HUES48 (cell line): ENCODE measurements at regions not wholly inside any gene's neighbourhood (a gene's known extent, or its start where the extent isn't known, plus 50 kb on each side); places are given as distances from the start of the nearest gene placed in this dataset.

Experiments used
- H3K27ac ChIP-seq: one replicate; pipeline ENCODE4 v1.7.0; 2013; ENCODE audit warnings: low read depth, low read length, inconsistent platforms
- H3K27me3 ChIP-seq: 2 replicates; pipeline ENCODE4 v1.6.1; 2013; ENCODE audit warnings: mild to moderate bottlenecking, low read length; ENCODE audit not compliant: control insufficient read depth, insufficient read depth
- H3K36me3 ChIP-seq: 2 replicates; pipeline ENCODE4 v1.6.1; 2013; ENCODE audit warnings: low read length; ENCODE audit not compliant: control insufficient read depth, insufficient read depth
- H3K4me1 ChIP-seq: 2 replicates; pipeline ENCODE4 v1.6.1; 2013; ENCODE audit warnings: mild to moderate bottlenecking, low read length; ENCODE audit not compliant: control insufficient read depth, insufficient read depth
- H3K4me3 ChIP-seq: 2 replicates; pipeline ENCODE4 v1.5.1; 2013; ENCODE audit warnings: mild to moderate bottlenecking, low read depth, low read length
- H3K9ac ChIP-seq: 2 replicates; pipeline ENCODE4 v1.6.1; 2013; ENCODE audit warnings: mild to moderate bottlenecking, low read depth, low read length, moderate library complexity
- H3K9me3 ChIP-seq: 2 replicates; pipeline ENCODE4 v1.6.1; 2013; ENCODE audit warnings: low read length; ENCODE audit not compliant: control insufficient read depth, insufficient read depth

DNA sequence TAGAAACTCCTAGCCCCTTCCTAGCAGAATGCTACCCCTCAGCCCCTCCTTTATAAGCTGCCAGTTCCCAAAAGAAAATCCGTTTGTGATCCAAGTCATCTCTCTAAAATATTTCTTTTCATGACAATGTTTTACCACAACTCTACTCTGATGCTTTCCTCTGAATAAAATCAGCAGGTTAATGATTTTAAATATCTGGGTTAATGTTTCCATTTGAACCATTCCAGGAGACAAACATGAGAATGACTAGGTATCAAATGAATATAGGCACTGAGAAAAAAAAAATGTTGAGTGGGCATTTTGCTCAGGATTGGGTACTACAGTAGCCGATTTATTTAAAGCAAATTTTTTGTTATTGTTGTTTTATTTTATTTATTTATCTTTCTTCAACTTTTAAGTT lies 360.3 kb downstream of the WDR11 start:
- no peaks in the 10 kb centered on the region for H3K27me3 ChIP-seq
- H3K27ac ChIP-seq, result no peak overlapping the region
- no peaks in the 10 kb centered on the region for H3K36me3 ChIP-seq
- no peak overlapping the region for H3K4me3 ChIP-seq
- H3K4me1 ChIP-seq, result no peaks in the 10 kb centered on the region
- H3K9me3 ChIP-seq, result no peaks in the 10 kb centered on the region
- no peak overlapping the region for H3K9ac ChIP-seq

DNA sequence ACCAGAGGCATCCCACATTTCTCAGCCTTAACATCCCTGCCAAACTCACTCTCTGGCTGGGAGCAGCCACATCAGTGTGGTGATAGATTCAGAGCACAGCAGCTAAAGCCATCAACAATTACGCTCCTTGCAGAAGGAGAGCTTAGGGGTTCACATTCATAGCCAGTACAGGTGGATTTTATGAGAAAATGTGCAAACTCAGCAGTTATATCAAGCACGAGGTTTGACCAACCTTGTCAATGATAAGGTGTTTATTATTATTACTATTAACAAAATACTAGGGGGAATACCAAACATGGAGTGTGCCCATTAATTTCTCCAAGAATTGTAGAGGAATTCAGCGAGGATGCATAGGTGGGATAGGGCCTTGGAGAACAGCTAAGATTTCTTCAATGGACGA lies 362.3 kb downstream of the WDR11 start:
- no peaks in the 10 kb centered on the region for H3K4me1 ChIP-seq
- H3K9ac ChIP-seq, result no peak overlapping the region
- no peaks in the 10 kb centered on the region for H3K9me3 ChIP-seq
- H3K4me3 ChIP-seq, result no peak overlapping the region
- no peaks in the 10 kb centered on the region for H3K27me3 ChIP-seq
- H3K27ac ChIP-seq, result no peak overlapping the region
- H3K36me3 ChIP-seq, result no peaks in the 10 kb centered on the region

DNA sequence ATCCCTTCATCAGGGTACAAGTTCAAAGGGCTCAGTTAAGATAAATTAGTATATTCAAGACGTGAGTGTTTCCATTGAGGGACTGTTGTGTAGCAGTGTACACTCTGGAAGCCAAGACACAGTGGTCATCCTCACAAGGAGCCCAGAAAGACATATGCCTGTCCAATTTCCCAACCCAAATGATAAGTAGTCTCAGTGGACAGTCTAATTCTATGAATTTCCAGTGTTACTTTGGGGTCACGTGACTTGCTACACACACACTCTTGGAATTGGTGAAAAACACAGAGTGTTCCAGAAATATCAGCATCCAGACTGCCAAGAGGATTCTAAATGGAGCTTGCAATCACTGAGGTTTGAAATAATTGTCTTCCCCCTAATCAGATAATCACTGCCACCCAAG lies 365.1 kb downstream of the WDR11 start:
- Histone ChIP-seq H3K27me3 (no peaks in the 10 kb centered on the region), H3K9ac (no peak overlapping the region), H3K9me3 (no peaks in the 10 kb centered on the region), H3K27ac (no peak overlapping the region), H3K4me3 (no peak overlapping the region), H3K4me1 (no peaks in the 10 kb centered on the region), H3K36me3 (no peaks in the 10 kb centered on the region)

DNA sequence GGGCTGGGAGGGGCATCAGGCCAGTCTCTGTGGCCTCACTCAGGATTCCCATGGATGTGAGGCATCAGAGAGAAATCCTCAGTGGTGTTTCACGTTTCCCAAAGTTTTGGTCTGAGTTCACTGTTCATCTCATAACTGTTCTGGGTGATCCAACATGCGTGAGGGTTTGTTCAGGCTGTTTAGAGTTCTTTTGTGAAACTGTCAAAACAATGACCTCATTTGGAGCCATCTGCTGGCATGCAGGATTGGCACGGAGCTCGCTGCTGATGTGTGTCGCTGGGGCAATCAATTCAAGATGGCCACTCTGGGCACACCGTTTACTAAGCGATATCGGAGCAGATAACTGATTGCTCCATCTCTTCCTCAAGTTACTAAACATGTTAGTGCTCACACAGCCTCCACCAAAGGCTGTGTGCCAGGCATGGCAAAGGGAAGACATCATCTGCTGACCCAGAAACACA lies 365.6 kb downstream of the WDR11 start:
- Histone ChIP-seq H3K9me3 (no peaks in the 10 kb centered on the region), H3K4me3 (no peak overlapping the region), H3K27me3 (no peaks in the 10 kb centered on the region), H3K9ac (no peak overlapping the region), H3K36me3 (no peaks in the 10 kb centered on the region), H3K27ac (no peak overlapping the region), H3K4me1 (no peaks in the 10 kb centered on the region; the same call in 1 of the 2 replicates)

DNA sequence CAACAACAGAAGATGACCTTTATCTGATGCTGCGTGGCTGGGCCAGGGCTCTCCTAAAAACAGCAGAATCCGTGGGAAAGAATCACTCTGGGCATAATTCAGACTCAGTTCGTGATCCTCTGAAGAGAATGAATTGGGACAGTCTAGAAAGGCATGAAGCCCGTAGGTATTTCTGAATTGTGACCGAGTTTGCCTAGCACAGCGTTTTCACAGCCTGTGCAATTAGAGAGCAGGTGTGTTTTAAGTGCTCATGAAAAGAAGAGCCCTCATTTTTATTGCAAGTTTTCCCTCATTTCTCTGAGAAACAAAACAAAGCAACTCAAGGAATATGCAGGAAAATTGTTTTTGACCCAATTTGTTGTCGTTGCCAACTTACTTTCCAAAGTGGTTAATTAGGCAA lies 366.2 kb downstream of the WDR11 start:
- Histone ChIP-seq H3K9ac (no peak overlapping the region), H3K27me3 (no peaks in the 10 kb centered on the region), H3K27ac (no peak overlapping the region), H3K36me3 (no peaks in the 10 kb centered on the region), H3K9me3 (no peaks in the 10 kb centered on the region), H3K4me3 (no peak overlapping the region), H3K4me1 (no peaks in the 10 kb centered on the region; the same call in 1 of the 2 replicates)

DNA sequence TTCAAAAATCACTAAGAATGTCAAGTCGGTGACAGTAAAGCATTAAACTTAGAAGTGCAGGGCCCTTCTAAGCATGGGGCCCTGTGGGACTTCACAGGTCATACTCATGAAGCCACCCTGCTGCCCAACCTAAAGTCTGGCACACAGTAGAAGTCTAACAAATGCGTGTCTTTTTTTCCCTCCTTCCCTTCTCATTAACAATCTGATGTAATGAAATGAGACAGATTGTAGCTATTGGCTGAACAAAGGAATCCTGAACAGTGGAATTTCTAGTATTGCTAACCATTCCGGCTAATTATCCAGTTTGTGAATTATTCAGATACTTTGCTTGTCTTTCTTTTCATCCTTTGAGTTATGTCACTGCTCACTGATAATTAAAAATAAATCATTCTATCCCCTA lies 369.9 kb downstream of the WDR11 start:
- no peaks in the 10 kb centered on the region for H3K27me3 ChIP-seq
- no peaks in the 10 kb centered on the region; the same call in 1 of the 2 replicates for H3K4me1 ChIP-seq
- H3K27ac ChIP-seq, result no peak overlapping the region
- no peaks in the 10 kb centered on the region for H3K9me3 ChIP-seq
- no peak overlapping the region for H3K4me3 ChIP-seq
- no peak overlapping the region for H3K9ac ChIP-seq
- H3K36me3 ChIP-seq, result no peaks in the 10 kb centered on the region

DNA sequence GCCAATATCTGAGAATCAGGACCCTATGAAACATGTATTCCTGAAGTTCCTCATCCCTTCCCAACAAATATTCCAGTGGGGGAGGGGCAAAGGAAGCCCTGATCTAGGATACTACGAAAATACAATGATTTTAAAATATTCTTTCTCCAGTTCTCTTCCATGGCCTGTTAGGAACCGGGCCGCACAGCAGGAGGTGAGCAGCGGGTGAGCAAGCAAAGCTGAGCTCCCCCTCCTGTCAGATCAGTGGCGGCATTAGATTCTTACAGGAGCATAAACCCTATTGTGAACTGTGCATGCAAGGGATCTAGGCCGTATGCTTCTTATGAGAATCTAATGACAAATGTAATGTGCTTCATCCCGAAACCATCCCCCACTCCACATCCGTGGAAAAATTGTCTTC lies 370.8 kb downstream of the WDR11 start:
- Histone ChIP-seq H3K36me3 (no peaks in the 10 kb centered on the region), H3K9ac (no peak overlapping the region), H3K27ac (no peak overlapping the region), H3K4me3 (no peak overlapping the region), H3K9me3 (no peaks in the 10 kb centered on the region), H3K27me3 (no peaks in the 10 kb centered on the region), H3K4me1 (no peaks in the 10 kb centered on the region; the same call in 1 of the 2 replicates)

DNA sequence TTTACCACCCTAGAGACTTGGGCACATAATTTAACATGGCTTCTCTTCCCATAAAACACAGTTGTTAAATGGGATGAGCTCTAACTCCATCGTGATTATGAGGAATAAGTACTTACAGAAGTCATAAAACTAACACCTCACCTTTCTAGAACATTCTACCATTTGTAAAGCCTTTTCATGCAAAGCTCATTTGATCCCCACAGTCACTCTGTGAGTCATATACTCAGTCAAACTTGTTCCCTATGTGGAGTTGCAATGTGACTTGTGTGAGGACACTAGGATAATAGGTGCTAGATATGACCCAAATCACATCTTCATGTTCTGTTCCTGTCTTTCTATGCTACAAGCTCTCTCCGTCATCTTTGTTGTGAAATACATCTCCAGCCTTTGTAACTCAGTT lies 371.7 kb downstream of the WDR11 start:
- H3K4me3 ChIP-seq, result no peak overlapping the region
- no peaks in the 10 kb centered on the region; the same call in 1 of the 2 replicates for H3K4me1 ChIP-seq
- H3K36me3 ChIP-seq, result no peaks in the 10 kb centered on the region
- no peaks in the 10 kb centered on the region for H3K27me3 ChIP-seq
- no peak overlapping the region for H3K27ac ChIP-seq
- no peaks in the 10 kb centered on the region for H3K9me3 ChIP-seq
- H3K9ac ChIP-seq, result no peak overlapping the region

DNA sequence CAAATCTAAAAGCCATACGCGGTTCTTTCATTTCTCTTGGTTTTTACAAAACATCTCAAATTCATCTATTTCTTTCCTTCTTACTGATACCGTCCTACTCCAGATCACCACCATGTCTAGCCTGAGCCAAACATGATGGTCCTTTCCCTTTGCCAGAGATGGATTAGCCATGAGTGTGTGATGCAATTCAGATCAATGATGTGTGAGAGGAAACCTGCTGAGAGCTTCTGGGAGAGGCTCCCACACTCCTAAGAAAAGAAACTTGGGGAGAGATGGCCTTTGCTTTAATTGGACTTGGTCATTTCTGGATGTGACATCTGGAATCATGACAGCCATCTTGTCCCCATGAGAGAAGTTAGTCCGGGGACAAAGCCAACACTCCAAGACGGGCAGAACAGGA lies 367.2 kb downstream of the FGFR2 start:
- Histone ChIP-seq H3K4me1 (no peaks in the 10 kb centered on the region), H3K9ac (no peak overlapping the region), H3K4me3 (no peak overlapping the region), H3K36me3 (no peaks in the 10 kb centered on the region), H3K27me3 (no peaks in the 10 kb centered on the region), H3K27ac (no peak overlapping the region), H3K9me3 (no peaks in the 10 kb centered on the region)

DNA sequence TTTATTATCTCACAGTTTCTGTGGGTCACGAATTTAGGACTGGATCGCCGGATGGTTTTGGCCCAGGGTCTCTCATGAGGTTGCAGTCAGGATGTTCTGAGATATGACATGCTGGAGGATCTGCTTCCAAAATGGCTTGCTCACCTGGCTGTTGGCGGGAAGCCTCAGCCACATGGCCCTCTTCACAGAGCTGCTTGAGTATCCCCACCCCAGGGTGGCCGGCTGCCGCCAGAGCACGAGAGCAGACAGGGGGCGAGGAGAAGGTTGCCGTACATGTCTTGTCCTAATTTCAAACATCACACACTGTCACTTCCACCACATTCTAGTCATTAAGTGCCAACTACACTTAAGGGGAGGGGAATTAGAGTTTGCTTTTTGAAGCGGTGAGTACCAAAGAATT lies 365.8 kb downstream of the FGFR2 start:
- no peak overlapping the region for H3K27ac ChIP-seq
- no peaks in the 10 kb centered on the region for H3K9me3 ChIP-seq
- H3K36me3 ChIP-seq, result no peaks in the 10 kb centered on the region
- no peak overlapping the region for H3K9ac ChIP-seq
- H3K27me3 ChIP-seq, result no peaks in the 10 kb centered on the region
- H3K4me1 ChIP-seq, result no peaks in the 10 kb centered on the region
- H3K4me3 ChIP-seq, result no peak overlapping the region

DNA sequence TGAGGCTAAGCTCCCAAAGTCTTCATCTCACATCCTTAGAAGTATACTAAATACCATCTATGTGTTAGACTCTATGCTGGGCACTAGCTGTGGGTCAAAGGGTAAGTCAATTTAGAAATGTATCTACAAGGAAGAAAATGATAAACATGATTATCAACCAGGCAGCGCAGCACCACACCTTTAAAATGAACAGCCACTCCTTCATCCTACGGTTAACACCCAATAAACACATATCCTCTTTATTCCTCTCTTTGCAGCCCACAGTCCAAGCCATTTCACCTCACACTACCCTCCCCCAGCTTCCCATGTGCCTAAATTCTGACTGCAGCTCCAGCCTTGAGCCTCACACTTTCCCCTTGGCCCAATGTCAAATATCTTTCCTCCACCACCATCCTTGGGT lies 362.6 kb downstream of the FGFR2 start:
- Histone ChIP-seq H3K9ac (no peak overlapping the region), H3K4me1 (no peaks in the 10 kb centered on the region), H3K27ac (no peak overlapping the region), H3K36me3 (no peaks in the 10 kb centered on the region), H3K9me3 (no peaks in the 10 kb centered on the region), H3K27me3 (no peaks in the 10 kb centered on the region), H3K4me3 (no peak overlapping the region)

DNA sequence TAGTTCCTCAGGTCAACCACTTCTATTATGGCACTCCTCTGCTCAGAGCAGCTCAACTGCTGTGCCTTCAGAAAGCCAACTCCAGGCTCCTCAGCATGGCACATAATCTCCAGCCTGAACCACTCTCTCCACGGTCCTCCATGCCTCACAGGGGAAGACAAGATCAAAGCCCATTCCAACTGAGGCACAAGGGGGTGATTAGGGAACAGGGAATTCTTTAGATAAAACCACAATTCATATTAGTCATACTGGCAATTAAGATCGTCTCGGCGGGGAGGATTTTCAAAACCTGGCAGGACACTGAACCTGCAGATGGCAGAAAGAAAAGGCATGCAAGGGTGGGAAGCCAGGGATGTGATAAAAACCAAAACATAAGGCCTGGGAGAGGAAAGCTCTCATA lies 361.6 kb downstream of the FGFR2 start:
- Histone ChIP-seq H3K4me3 (no peak overlapping the region), H3K9me3 (no peaks in the 10 kb centered on the region), H3K36me3 (no peaks in the 10 kb centered on the region), H3K9ac (no peak overlapping the region), H3K27ac (no peak overlapping the region), H3K4me1 (no peaks in the 10 kb centered on the region), H3K27me3 (no peaks in the 10 kb centered on the region)
